Bronchial epithelial cell (primary cell): ENCODE measurements at regions not wholly inside any gene's neighbourhood (a gene's known extent, or its start where the extent isn't known, plus 50 kb on each side); places are given as distances from the start of the nearest gene placed in this dataset.

Experiments
- DNase-seq: peaks from one replicate; pipeline ENCODE4 v3.0.0-alpha.2; 2010; ENCODE audit warnings: low read depth
- FAIRE-seq: peaks from 2 replicates; lab custom pipeline; 2011; peaks lifted over from hg19 to GRCh38; lab: Jason Lieb, UNC
- H3K27me3 ChIP-seq: 2 replicates; pipeline ENCODE4 v1.5.1; 2011; ENCODE audit warnings: low read length; ENCODE audit not compliant: control insufficient read depth, insufficient read depth
- H3K36me3 ChIP-seq: 2 replicates; pipeline ENCODE4 v1.5.1; 2011; ENCODE audit warnings: low read length; ENCODE audit not compliant: control insufficient read depth, insufficient read depth
- H3K4me3 ChIP-seq: 2 replicates; pipeline ENCODE4 v1.5.1; 2011; ENCODE audit warnings: mild to moderate bottlenecking, low read depth, low read length, control low read depth
- CTCF ChIP-seq: IDR thresholded peaks from 2 replicates; pipeline ENCODE4 v1.5.1; 2011; ENCODE audit warnings: mild to moderate bottlenecking, moderate library complexity, low read length, control low read depth, inconsistent platforms; ENCODE audit not compliant: insufficient read depth, severe bottlenecking

GRCh38 chr1:29521811-29522580 is 285.7 kb downstream of the PTPRU start:
- DNase-seq (no peak), FAIRE-seq (no peak)
- no peak for TF ChIP-seq CTCF
- no peak overlapping the region for H3K4me3 ChIP-seq
- no peaks in the 10 kb centered on the region for H3K36me3 ChIP-seq
- peaks cover 5% of the 10 kb centered on the region for H3K27me3 ChIP-seq

GRCh38 chr1:29521438-29521715 is 285.1 kb downstream of the PTPRU start:
- Histone ChIP-seq H3K4me3 (no peak overlapping the region), H3K36me3 (no peaks in the 10 kb centered on the region), H3K27me3 (peaks cover 2% of the 10 kb centered on the region)
- TF ChIP-seq CTCF: no peak
- DNase-seq: no peak
- FAIRE-seq: no peak

- H3K27me3 ChIP-seq: peaks cover 2% of the 10 kb centered on the region
These were observed 284.5 kb downstream of the PTPRU start for GRCh38 chr1:29520571-29521437.

GRCh38 chr1:29519788-29520110 is 283.4 kb downstream of the PTPRU start:
- H3K27me3 ChIP-seq: peaks cover 2% of the 10 kb centered on the region
- DNase-seq (no peak), FAIRE-seq (no peak)
- TF ChIP-seq CTCF: no peak
- no peak overlapping the region for H3K4me3 ChIP-seq
- no peaks in the 10 kb centered on the region for H3K36me3 ChIP-seq

More at GRCh38 chr1:29520571-29521437, 284.5 kb downstream of the PTPRU start:
- H3K36me3 ChIP-seq: no peaks in the 10 kb centered on the region
- no peak overlapping the region for H3K4me3 ChIP-seq
- no peak for TF ChIP-seq CTCF
- FAIRE-seq (no peak), DNase-seq (no peak)

GRCh38 chr1:29519108-29519787 is 282.9 kb downstream of the PTPRU start:
- DNase-seq (no peak), FAIRE-seq (no peak)
- no peak overlapping the region for H3K4me3 ChIP-seq
- TF ChIP-seq CTCF: no peak
- H3K36me3 ChIP-seq: no peaks in the 10 kb centered on the region
- H3K27me3 ChIP-seq: peaks cover 2% of the 10 kb centered on the region
